GM12878 (cell line): ENCODE measurements at regions not wholly inside any gene's neighbourhood (a gene's known extent, or its start where the extent isn't known, plus 50 kb on each side); places are given as distances from the start of the nearest gene placed in this dataset.

Experiments
- CREM ChIP-seq: IDR thresholded peaks from 2 replicates; pipeline ENCODE4 v1.6.1; 2014; ENCODE audit warnings: antibody characterized with exemption, low read depth
- EZH2 ChIP-seq: IDR thresholded peaks from 2 replicates; pipeline ENCODE4 v1.6.1; 2012; ENCODE audit warnings: low read depth, mild to moderate bottlenecking, control low read depth, inconsistent platforms, low read length, borderline replicate concordance; ENCODE audit not compliant: control insufficient read depth
- FOXK2 ChIP-seq: fragments of 450-650 bp; IDR thresholded peaks from 2 replicates; pipeline ENCODE4 v1.6.1; 2017; ENCODE audit warnings: mild to moderate bottlenecking, moderate library complexity
- NBN ChIP-seq: fragments of 450-650 bp; IDR thresholded peaks from 2 replicates; pipeline ENCODE4 v1.6.1; 2016
- NFIC ChIP-seq: IDR thresholded peaks from 2 replicates; pipeline ENCODE4 v1.6.1; 2012; ENCODE audit warnings: low read depth, mild to moderate bottlenecking, inconsistent platforms, low read length, moderate library complexity
- NR2C2 ChIP-seq: IDR thresholded peaks from 2 replicates; pipeline ENCODE4 v1.6.1; 2011; ENCODE audit warnings: borderline replicate concordance, low read depth; ENCODE audit not compliant: control insufficient read depth, insufficient read length
- POLR2A ChIP-seq: IDR thresholded peaks from 2 replicates; pipeline ENCODE4 v1.6.1; 2011; ENCODE audit warnings: low read depth, mild to moderate bottlenecking, low read length
- SIN3A ChIP-seq: IDR thresholded peaks from 2 replicates; pipeline ENCODE4 v1.6.1; 2012; ENCODE audit warnings: low read depth, low read length, improper control_type of control experiment
- SREBF2 ChIP-seq: IDR thresholded peaks from 2 replicates; pipeline ENCODE4 v1.6.1; 2012; ENCODE audit warnings: mild to moderate bottlenecking, low read length
- TCF12 ChIP-seq: IDR thresholded peaks from 2 replicates; pipeline ENCODE4 v1.6.1; 2011; ENCODE audit warnings: low read depth, mild to moderate bottlenecking, low read length
- TF ChIP-seq, protein P1 (sequence below): IDR thresholded peaks from 2 replicates; pipeline ENCODE4 v1.6.1; 2011; ENCODE audit warnings: low read depth, low read length, improper control_type of control experiment, borderline replicate concordance
- TF ChIP-seq, protein P2 (sequence below): fragments of 450-650 bp; IDR thresholded peaks from 2 replicates; pipeline ENCODE4 v1.6.1; 2017; ENCODE audit warnings: borderline replicate concordance
- TF ChIP-seq, protein P3 (sequence below), 3 experiments: IDR thresholded peaks in 2 of 3; conservative IDR thresholded peaks in 1 of 3; 2 replicates each; pipeline ENCODE4 v1.5.1; 2011; ENCODE audit warnings: low read depth in 3 of 3, low read length in 3 of 3, mild to moderate bottlenecking in 3 of 3, control low read depth in 2 of 3, moderate library complexity in 2 of 3, inconsistent platforms in 1 of 3, mixed read lengths in 1 of 3; ENCODE audit not compliant: control insufficient read depth in 2 of 3, insufficient read depth in 1 of 3; ENCODE audit errors: extremely low read depth in 1 of 3

DNA sequence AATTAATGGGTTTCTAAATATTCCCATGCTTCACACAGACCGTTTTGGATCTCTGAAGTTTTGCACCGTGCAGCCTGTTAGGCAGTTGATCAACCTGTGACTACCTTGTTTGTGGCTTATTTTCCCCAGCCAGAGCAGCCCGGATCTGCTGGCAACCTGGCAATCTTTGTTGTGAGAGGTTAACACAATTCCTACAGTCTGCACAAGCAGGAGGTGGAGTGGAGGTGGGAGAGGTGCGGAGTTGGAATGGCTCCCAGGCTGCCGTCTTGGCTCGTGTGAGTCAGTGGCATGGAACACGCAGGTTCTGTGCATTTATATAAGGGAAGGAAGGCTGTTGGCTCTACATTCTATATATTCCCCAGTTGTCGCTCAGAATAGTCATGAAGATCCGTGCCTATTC is 70.9 kb upstream of the STOX2 start:
- TF ChIP-seq, protein P1, sequence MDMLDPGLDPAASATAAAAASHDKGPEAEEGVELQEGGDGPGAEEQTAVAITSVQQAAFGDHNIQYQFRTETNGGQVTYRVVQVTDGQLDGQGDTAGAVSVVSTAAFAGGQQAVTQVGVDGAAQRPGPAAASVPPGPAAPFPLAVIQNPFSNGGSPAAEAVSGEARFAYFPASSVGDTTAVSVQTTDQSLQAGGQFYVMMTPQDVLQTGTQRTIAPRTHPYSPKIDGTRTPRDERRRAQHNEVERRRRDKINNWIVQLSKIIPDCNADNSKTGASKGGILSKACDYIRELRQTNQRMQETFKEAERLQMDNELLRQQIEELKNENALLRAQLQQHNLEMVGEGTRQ: no peak
- TF ChIP-seq NBN (no peak), FOXK2 (no peak), POLR2A (no peak), EZH2 (no peak), CREM (no peak), NR2C2 (no peak), TCF12 (no peak), SREBF2 (no peak), NFIC (no peak), SIN3A (no peak)
- TF ChIP-seq, protein P2, sequence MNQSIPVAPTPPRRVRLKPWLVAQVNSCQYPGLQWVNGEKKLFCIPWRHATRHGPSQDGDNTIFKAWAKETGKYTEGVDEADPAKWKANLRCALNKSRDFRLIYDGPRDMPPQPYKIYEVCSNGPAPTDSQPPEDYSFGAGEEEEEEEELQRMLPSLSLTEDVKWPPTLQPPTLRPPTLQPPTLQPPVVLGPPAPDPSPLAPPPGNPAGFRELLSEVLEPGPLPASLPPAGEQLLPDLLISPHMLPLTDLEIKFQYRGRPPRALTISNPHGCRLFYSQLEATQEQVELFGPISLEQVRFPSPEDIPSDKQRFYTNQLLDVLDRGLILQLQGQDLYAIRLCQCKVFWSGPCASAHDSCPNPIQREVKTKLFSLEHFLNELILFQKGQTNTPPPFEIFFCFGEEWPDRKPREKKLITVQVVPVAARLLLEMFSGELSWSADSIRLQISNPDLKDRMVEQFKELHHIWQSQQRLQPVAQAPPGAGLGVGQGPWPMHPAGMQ: no peak
- TF ChIP-seq, protein P3, sequence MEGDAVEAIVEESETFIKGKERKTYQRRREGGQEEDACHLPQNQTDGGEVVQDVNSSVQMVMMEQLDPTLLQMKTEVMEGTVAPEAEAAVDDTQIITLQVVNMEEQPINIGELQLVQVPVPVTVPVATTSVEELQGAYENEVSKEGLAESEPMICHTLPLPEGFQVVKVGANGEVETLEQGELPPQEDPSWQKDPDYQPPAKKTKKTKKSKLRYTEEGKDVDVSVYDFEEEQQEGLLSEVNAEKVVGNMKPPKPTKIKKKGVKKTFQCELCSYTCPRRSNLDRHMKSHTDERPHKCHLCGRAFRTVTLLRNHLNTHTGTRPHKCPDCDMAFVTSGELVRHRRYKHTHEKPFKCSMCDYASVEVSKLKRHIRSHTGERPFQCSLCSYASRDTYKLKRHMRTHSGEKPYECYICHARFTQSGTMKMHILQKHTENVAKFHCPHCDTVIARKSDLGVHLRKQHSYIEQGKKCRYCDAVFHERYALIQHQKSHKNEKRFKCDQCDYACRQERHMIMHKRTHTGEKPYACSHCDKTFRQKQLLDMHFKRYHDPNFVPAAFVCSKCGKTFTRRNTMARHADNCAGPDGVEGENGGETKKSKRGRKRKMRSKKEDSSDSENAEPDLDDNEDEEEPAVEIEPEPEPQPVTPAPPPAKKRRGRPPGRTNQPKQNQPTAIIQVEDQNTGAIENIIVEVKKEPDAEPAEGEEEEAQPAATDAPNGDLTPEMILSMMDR (IDR thresholded peaks at IDR 0.05 in 2 of 3, conservative IDR thresholded peaks at IDR 0.05 in 1 of 3; ENCODE audit: control insufficient read depth in 2 of 3, extremely low read depth in 1 of 3, insufficient read depth in 1 of 3, low read depth in 3 of 3, low read length in 3 of 3): no peak
